ENCODE measurements at regions not wholly inside any gene's neighbourhood (a gene's known extent, or its start where the extent isn't known, plus 50 kb on each side); places are given as distances from the start of the nearest gene placed in this dataset.

GRCh38 chr11:97022955-97023354 lies 633.1 kb downstream of the JRKL start:
- Histone ChIP-seq H2AK9ac (replicated peaks; ENCODE audit: low read depth, low read length, poor library complexity) (no peak overlapping the region), H2AK5ac (ENCODE audit: low read depth, low read length) (no peak overlapping the region), H3K4me1 (ENCODE audit: control insufficient read depth, insufficient read depth, low read length) (no peaks in the 10 kb centered on the region), H4K5ac (ENCODE audit: low read depth, low read length) (no peak overlapping the region), H3K18ac (ENCODE audit: low read depth, low read length) (no peak overlapping the region), H3K27me3 (ENCODE audit: control insufficient read depth, insufficient read depth, low read length) (no peaks in the 10 kb centered on the region), H2BK20ac (ENCODE audit: low read depth, low read length) (no peak overlapping the region), H2BK15ac (ENCODE audit: low read depth, low read length) (no peak overlapping the region), H2AFZ (replicated peaks; ENCODE audit: low read length, poor library complexity) (no peak overlapping the region), H4K8ac (ENCODE audit: low read depth in 2 of 2, low read length in 2 of 2) (no peak overlapping the region), H3K4ac (ENCODE audit: low read depth, low read length) (no peak overlapping the region), H4K20me1 (ENCODE audit: insufficient read depth, low read length) (no peaks in the 10 kb centered on the region), H3K79me1 (ENCODE audit: low read depth in 1 of 2, low read length in 2 of 2) (no peaks in the 10 kb centered on the region), H3K23ac (ENCODE audit: low read depth, low read length) (no peak overlapping the region), H2BK5ac (ENCODE audit: low read depth, low read length, poor library complexity, severe bottlenecking) (no peak overlapping the region), H3K14ac (replicated peaks; ENCODE audit: low read depth, low read length) (no peak overlapping the region), H3K9me3 (ENCODE audit: control insufficient read depth, insufficient read depth, low read length) (peaks cover 11% of the 10 kb centered on the region), H3K4me2 (ENCODE audit: low read depth, low read length) (no peak overlapping the region), H3K36me3 (ENCODE audit: control insufficient read depth, insufficient read depth, low read length) (no peaks in the 10 kb centered on the region), H3K9me1 (ENCODE audit: insufficient read depth, low read length) (no peaks in the 10 kb centered on the region), H3K56ac (ENCODE audit: extremely low read depth, insufficient read depth, low read length) (no peak overlapping the region), H3K4me3 (ENCODE audit: insufficient read depth, low read depth, low read length) (no peak overlapping the region), H3K9ac (ENCODE audit: low read depth, low read length) (no peak overlapping the region), H2BK120ac (ENCODE audit: low read depth, low read length) (no peak overlapping the region), H3K27ac (ENCODE audit: insufficient read depth, low read length) (no peak overlapping the region), H4K91ac (ENCODE audit: insufficient read depth, low read depth, low read length) (no peak overlapping the region)
- no TSS peak for BruUV-seq (replicated peaks)
- dilution Hi-C loops (cut with HindIII; ENCODE audit: low sequenced_read_pairs, unreplicated experiment): no loop called here
- no peak for TF ChIP-seq CTCF (conservative IDR thresholded peaks at IDR 0.05; ENCODE audit: low read depth, low read length)
- no peak for TF ChIP-seq SMC3 (IDR thresholded peaks at IDR 0.05; ENCODE audit: low read depth, low read length)
- no peak for TF ChIP-seq RAD21 (IDR thresholded peaks at IDR 0.05; ENCODE audit: low read length)
- TF ChIP-seq MAFK (IDR thresholded peaks at IDR 0.05; ENCODE audit: low read depth, low read length): no peak
- no peak for TF ChIP-seq CEBPB (IDR thresholded peaks at IDR 0.05; ENCODE audit: low read depth, low read length)
- in situ Hi-C loops (cut with MboI; ENCODE audit: low sequenced_read_pairs): no loop called here
- ChIA-PET POLR2A (ENCODE audit: unreplicated experiment) (no interaction called here), CTCF (no interaction called here)
- DNase-seq (no peak), ATAC-seq (ENCODE audit: low read depth) (no peak)
- WGBS, 2 experiments (ENCODE audit: extremely low coverage in 2 of 2, insufficient read length in 1 of 2): no CpG with 5 or more reads among the region's 2 CpGs
- intact Hi-C loops (cut with micrococcal nuclease): no loop called here

Data from IMR-90 (cell line).